Spleen (tissue), 11 donors: ENCODE measurements at regions not wholly inside any gene's neighbourhood (a gene's known extent, or its start where the extent isn't known, plus 50 kb on each side); places are given as distances from the start of the nearest gene placed in this dataset.

Experiments
- DNase-seq: peaks from one replicate; pipeline ENCODE4 v3.0.0-alpha.2; 2020
- H3K27ac ChIP-seq, 8 donors: fragments of 200-600 bp; sonication (generic) in 7 of 8; 1 replicate in 4 of 8; 2 replicates in 4 of 8; pipeline versions ENCODE4 v1.5.0 to v1.8.0; 2016 to 2021; ENCODE audit warnings: inconsistent platforms in 4 of 8, mild to moderate bottlenecking in 4 of 8, moderate library complexity in 1 of 8
- H3K27me3 ChIP-seq, 7 donors: fragments of 200-600 bp; sonication (generic) in 6 of 7; replicated peaks in 1 of 7; 1 replicate in 4 of 7; 2 replicates in 3 of 7; pipeline versions ENCODE4 v1.5.0 to v1.8.0; 2016 to 2021; ENCODE audit warnings: inconsistent platforms in 3 of 7, mild to moderate bottlenecking in 1 of 7
- H3K36me3 ChIP-seq, 6 donors: fragments of 200-600 bp; sonication (generic) in 5 of 6; 1 replicate in 4 of 6; 2 replicates in 2 of 6; pipeline versions ENCODE4 v1.5.0 to v1.8.0; 2016 to 2021; ENCODE audit warnings: inconsistent platforms in 2 of 6
- H3K4me1 ChIP-seq, 6 donors: fragments of 200-600 bp; sonication (generic) in 5 of 6; 1 replicate in 3 of 6; 2 replicates in 3 of 6; pipeline versions ENCODE4 v1.5.0 to v1.8.0; 2016 to 2021; ENCODE audit warnings: inconsistent platforms in 3 of 6
- H3K4me3 ChIP-seq, 8 donors: fragments of 200-600 bp; sonication (generic) in 7 of 8; 1 replicate in 4 of 8; 2 replicates in 4 of 8; pipeline versions ENCODE4 v1.5.0 to v1.8.0; 2016 to 2021; ENCODE audit warnings: inconsistent platforms in 4 of 8, mild to moderate bottlenecking in 4 of 8, moderate library complexity in 2 of 8
- H3K9me3 ChIP-seq, 8 donors: fragments of 200-600 bp; sonication (generic) in 7 of 8; 1 replicate in 4 of 8; 2 replicates in 4 of 8; pipeline versions ENCODE4 v1.5.0 to v1.8.0; 2016 to 2021; ENCODE audit warnings: inconsistent platforms in 4 of 8
- CTCF ChIP-seq, 11 experiments: fragments of 200-600 bp in 7 of 11; fragments of 450-650 bp in 4 of 11; sonication (generic) in 4 of 11; IDR thresholded peaks in 8 of 11; conservative IDR thresholded peaks in 3 of 11; 1 replicate in 7 of 11; 2 replicates in 4 of 11; pipeline versions ENCODE4 v1.4.0 to v1.8.0; 2016 to 2021; ENCODE audit warnings: antibody characterized with exemption in 11 of 11, inconsistent platforms in 4 of 11, mild to moderate bottlenecking in 1 of 11
- POLR2A ChIP-seq, 3 donors: fragments of 450-650 bp; IDR thresholded peaks; one replicate each; pipeline ENCODE4 v1.5.1; 2017; ENCODE audit warnings: antibody characterized with exemption in 3 of 3, mild to moderate bottlenecking in 1 of 3
- POLR2AphosphoS5 ChIP-seq, 3 donors: sonication (generic); formaldehyde crosslinking; IDR thresholded peaks; one replicate each; pipeline ENCODE4 v1.5.1; 2017; ENCODE audit warnings: antibody characterized with exemption in 3 of 3
- WGBS, 5 donors: extraction: QIAGEN DNeasy Blood & Tissue Kit in 3 of 5; methylation state at CpG; one replicate each; pipeline versions ENCODE4 v1.1.5 to v1.1.7; 2013 to 2018; 5-methylcytosine and 5-hydroxymethylcytosine counted together
- intact Hi-C: fragments of 100-400 bp; cut with DNase I; formaldehyde crosslinking; loops from one replicate; pipeline ENCODE4 v1.15.0; 2023; ENCODE audit warnings: low total_unique reads
- donor health status: healthy with polysubstance abuse.
- donor health status: DM: no; HTN: no; CAD: no; lungs with moderate emphysema.
- donor health status: DM: no; HTN: no; CAD: no.
- donor health status: Bipolar disorder and iron deficiency.
- donor health status: healthy.
- donor health status: DM: no; HTN: no; CAD: no.
- donor health status: DM: yes; HTN: yes; CAD: no.

GRCh38 chr13:99636728-99637353 lies 135.6 kb downstream of the TM9SF2 start:
- 59 to 89% (median 83%) methylated on average over 7 of the region's 7 CpGs for WGBS, 5 donors
- no peaks in the 10 kb centered on the region for H3K27me3 ChIP-seq
- intact Hi-C loops: no loop called here
- TF ChIP-seq POLR2AphosphoS5 (IDR thresholded peaks at IDR 0.05) (no peak), CTCF (IDR thresholded peaks at IDR 0.05 in 8 of 11, conservative IDR thresholded peaks at IDR 0.05 in 3 of 11) (no peak), POLR2A (IDR thresholded peaks at IDR 0.05) (no peak)
- no peak for DNase-seq
- H3K36me3 ChIP-seq: no peaks in the 10 kb centered on the region
- H3K27ac ChIP-seq: no peak overlapping the region
- peaks cover 0 to 10% (median 6%) of the 10 kb centered on the region in 8 donors for H3K9me3 ChIP-seq
- no peak overlapping the region for H3K4me3 ChIP-seq
- peaks cover 0 to 9% (median 0%) of the 10 kb centered on the region in 6 donors for H3K4me1 ChIP-seq

GRCh38 chr13:99636306-99636705 lies 135.0 kb downstream of the TM9SF2 start:
- Histone ChIP-seq H3K27me3 (no peaks in the 10 kb centered on the region), H3K4me3 (no peak overlapping the region), H3K4me1 (peaks cover 0 to 9% (median 0%) of the 10 kb centered on the region in 6 donors), H3K36me3 (no peaks in the 10 kb centered on the region), H3K9me3 (peaks cover 0 to 10% (median 6%) of the 10 kb centered on the region in 8 donors), H3K27ac (no peak overlapping the region)
- intact Hi-C loops: no loop called here
- DNase-seq: no peak
- 71 to 92% (median 88%) methylated on average over 1 of the region's 1 CpG for WGBS, 5 donors
- TF ChIP-seq POLR2A (IDR thresholded peaks at IDR 0.05) (no peak), POLR2AphosphoS5 (IDR thresholded peaks at IDR 0.05) (no peak), CTCF (IDR thresholded peaks at IDR 0.05 in 8 of 11, conservative IDR thresholded peaks at IDR 0.05 in 3 of 11) (no peak)

- TF ChIP-seq POLR2AphosphoS5 (IDR thresholded peaks at IDR 0.05) (no peak), POLR2A (IDR thresholded peaks at IDR 0.05) (no peak), CTCF (IDR thresholded peaks at IDR 0.05 in 8 of 11, conservative IDR thresholded peaks at IDR 0.05 in 3 of 11) (no peak)
- no peaks in the 10 kb centered on the region for H3K36me3 ChIP-seq
- 88 to 95% (median 92%) methylated on average over 7 of the region's 7 CpGs for WGBS, 5 donors
- no peak overlapping the region for H3K4me3 ChIP-seq
- peaks cover 0 to 9% (median 0%) of the 10 kb centered on the region in 6 donors for H3K4me1 ChIP-seq
- peaks cover 0 to 10% (median 6%) of the 10 kb centered on the region in 8 donors for H3K9me3 ChIP-seq
- intact Hi-C loops: no loop called here
- no peak for DNase-seq
- no peaks in the 10 kb centered on the region for H3K27me3 ChIP-seq
- H3K27ac ChIP-seq: no peak overlapping the region
These were observed 133.4 kb downstream of the TM9SF2 start for GRCh38 chr13:99634672-99635071.

- H3K27ac ChIP-seq: no peak overlapping the region
- no peak overlapping the region for H3K4me3 ChIP-seq
- H3K4me1 ChIP-seq: peaks cover 0 to 6% (median 0%) of the 10 kb centered on the region in 6 donors
- H3K27me3 ChIP-seq: no peaks in the 10 kb centered on the region
- H3K9me3 ChIP-seq: peaks cover 0 to 10% (median 6%) of the 10 kb centered on the region in 8 donors
- 62 to 79% (median 69%) methylated on average over 3 of the region's 3 CpGs for WGBS, 5 donors
- DNase-seq: no peak
- no peaks in the 10 kb centered on the region for H3K36me3 ChIP-seq
- no peak for TF ChIP-seq POLR2AphosphoS5 (IDR thresholded peaks at IDR 0.05)
- no peak for TF ChIP-seq CTCF (IDR thresholded peaks at IDR 0.05 in 8 of 11, conservative IDR thresholded peaks at IDR 0.05 in 3 of 11)
- no peak for TF ChIP-seq POLR2A (IDR thresholded peaks at IDR 0.05)
- intact Hi-C loops: no loop called here
These were observed 129.1 kb downstream of the TM9SF2 start for GRCh38 chr13:99630269-99630898.
